GM23338 (cell line): ENCODE measurements at regions not wholly inside any gene's neighbourhood (a gene's known extent, or its start where the extent isn't known, plus 50 kb on each side); places are given as distances from the start of the nearest gene placed in this dataset.

Experiments used
- ATAC-seq: fragments of 200-7000 bp; cut with Tn5 transposase; 3 replicates; pipeline ENCODE4 v1.9.1; 2020
- DNase-seq: peaks from one replicate; pipeline ENCODE4 v3.0.0-alpha.2; 2015; ENCODE audit warnings: low spot score
- H2AFZ ChIP-seq: fragments of 200-600 bp; sonication (generic); 2 replicates; pipeline ENCODE4 v1.8.0; 2016; ENCODE audit warnings: antibody characterized with exemption, mild to moderate bottlenecking, moderate library complexity
- H3F3A ChIP-seq: fragments of 200-600 bp; sonication (generic); replicated peaks from 2 replicates; pipeline ENCODE4 v1.8.0; 2017; ENCODE audit warnings: antibody characterized with exemption, mixed run types, low read depth
- H3K27ac ChIP-seq: fragments of 200-600 bp; sonication (generic); 2 replicates; pipeline ENCODE4 v1.6.1; 2016; ENCODE audit warnings: low read depth
- H3K27me3 ChIP-seq: fragments of 200-600 bp; sonication (generic); 2 replicates; pipeline ENCODE4 v1.8.0; 2016; ENCODE audit warnings: mild to moderate bottlenecking, mixed run types, moderate library complexity; ENCODE audit not compliant: insufficient read depth
- H3K36me3 ChIP-seq: fragments of 200-600 bp; sonication (generic); 2 replicates; pipeline ENCODE4 v1.8.0; 2016; ENCODE audit warnings: mild to moderate bottlenecking; ENCODE audit not compliant: insufficient read depth
- H3K4me1 ChIP-seq: fragments of 200-600 bp; sonication (generic); 2 replicates; pipeline ENCODE4 v1.8.0; 2016; ENCODE audit warnings: mild to moderate bottlenecking, moderate library complexity; ENCODE audit not compliant: insufficient read depth
- H3K4me2 ChIP-seq: fragments of 200-600 bp; sonication (generic); 2 replicates; pipeline ENCODE4 v1.7.1; 2017; ENCODE audit warnings: mixed run types
- H3K4me3 ChIP-seq: fragments of 200-600 bp; sonication (generic); 2 replicates; pipeline ENCODE4 v1.6.1; 2016; ENCODE audit warnings: mixed run types
- H3K79me2 ChIP-seq: fragments of 200-600 bp; sonication (generic); replicated peaks from 2 replicates; pipeline ENCODE4 v1.8.0; 2017; ENCODE audit warnings: mild to moderate bottlenecking; ENCODE audit not compliant: insufficient read depth
- H3K9me2 ChIP-seq: fragments of 200-600 bp; sonication (generic); 2 replicates; pipeline ENCODE4 v1.8.0; 2017; ENCODE audit not compliant: insufficient read depth
- H4K20me1 ChIP-seq: fragments of 200-600 bp; sonication (generic); replicated peaks from 2 replicates; pipeline ENCODE4 v1.8.0; 2017; ENCODE audit warnings: mild to moderate bottlenecking; ENCODE audit not compliant: insufficient read depth
- H3K27ac Mint-ChIP-seq: 2 replicates; pipeline ENCODE4 v1.8.0; 2020; ENCODE audit warnings: inconsistent platforms, mild to moderate bottlenecking, moderate library complexity, mixed read lengths
- H3K27me3 Mint-ChIP-seq: 3 replicates; pipeline ENCODE4 v1.8.0; 2022; ENCODE audit warnings: low read depth, mild to moderate bottlenecking, moderate library complexity, mixed read lengths, inconsistent platforms; ENCODE audit not compliant: insufficient read depth, poor library complexity
- H3K36me3 Mint-ChIP-seq: 3 replicates; pipeline ENCODE4 v1.8.0; 2021; ENCODE audit warnings: low read depth, mild to moderate bottlenecking, inconsistent platforms, moderate library complexity, mixed read lengths
- H3K4me1 Mint-ChIP-seq: 3 replicates; pipeline ENCODE4 v1.8.0; 2020; ENCODE audit warnings: mild to moderate bottlenecking, inconsistent platforms, mixed read lengths
- H3K4me3 Mint-ChIP-seq: 3 replicates; pipeline ENCODE4 v1.8.0; 2021; ENCODE audit warnings: moderate library complexity, mild to moderate bottlenecking, inconsistent platforms, mixed read lengths
- H3K9me3 Mint-ChIP-seq: 3 replicates; pipeline ENCODE4 v1.8.0; 2020; ENCODE audit warnings: moderate library complexity, mild to moderate bottlenecking, inconsistent platforms, mixed read lengths
- CREB1 ChIP-seq: fragments of 250-450 bp; sonication (Bioruptor Pico); IDR thresholded peaks from 2 replicates; pipeline ENCODE4 v1.5.0; 2020; ENCODE audit warnings: low read depth, mild to moderate bottlenecking, moderate library complexity
- EZH2phosphoT487 ChIP-seq: fragments of 200-600 bp; sonication (generic); IDR thresholded peaks from one replicate; pipeline ENCODE4 v1.8.1; 2018; ENCODE audit warnings: antibody characterized with exemption; ENCODE audit not compliant: unreplicated experiment
- JUNB ChIP-seq: IDR thresholded peaks from one replicate; pipeline ENCODE4 v1.6.1; 2016; ENCODE audit warnings: antibody characterized with exemption; ENCODE audit not compliant: unreplicated experiment
- NANOG ChIP-seq: IDR thresholded peaks from 2 replicates; pipeline ENCODE4 v1.6.1; 2016; ENCODE audit warnings: antibody characterized with exemption, borderline replicate concordance
- POLR2AphosphoS5 ChIP-seq: IDR thresholded peaks from 2 replicates; pipeline ENCODE4 v1.6.1; 2016; ENCODE audit warnings: antibody characterized with exemption, low read depth
- TF ChIP-seq, protein P1 (sequence below): fragments of 250-450 bp; sonication (Bioruptor Pico); IDR thresholded peaks from 2 replicates; pipeline ENCODE4 v1.5.0; 2020; ENCODE audit warnings: mild to moderate bottlenecking, moderate library complexity

DNA sequence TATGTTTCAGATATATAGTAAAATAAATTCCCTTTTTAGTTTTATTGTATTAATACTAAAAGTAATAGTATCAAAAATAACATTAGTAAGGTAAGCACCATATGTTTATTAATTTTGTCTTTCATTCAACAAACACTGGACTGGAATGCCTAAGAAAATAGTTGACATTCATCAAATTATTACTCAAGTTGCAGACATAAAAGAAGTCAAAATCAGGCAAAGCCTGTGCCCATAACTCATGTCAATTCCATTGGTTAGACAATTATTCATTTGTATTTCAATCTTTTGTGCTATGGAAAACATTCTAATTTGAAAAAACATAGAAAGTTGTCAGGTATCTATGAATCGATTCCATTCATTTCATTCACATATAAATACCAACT lies 158.9 kb downstream of the CEMIP2 start:
- ATAC-seq, result no peak
- Mint-ChIP-seq H3K27ac (no peak overlapping the region), H3K4me3 (no peak overlapping the region), H3K9me3 (peaks cover 15% of the 10 kb centered on the region), H3K4me1 (peaks cover 13% of the 10 kb centered on the region), H3K36me3 (peaks cover 11% of the 10 kb centered on the region; the same call in 2 of the 3 replicates), H3K27me3 (peaks cover 10% of the 10 kb centered on the region)
- Histone ChIP-seq H3K9me2 (no peaks in the 10 kb centered on the region), H3K27me3 (no peaks in the 10 kb centered on the region), H3K27ac (peak overlapping the region; percentile 51), H3K4me1 (no peaks in the 10 kb centered on the region; the same call in none of the 2 replicates), H3K4me2 (no peak overlapping the region), H4K20me1 (no peaks in the 10 kb centered on the region), H3K79me2 (no peaks in the 10 kb centered on the region), H2AFZ (no peak overlapping the region), H3K4me3 (no peak overlapping the region), H3F3A (no peaks in the 10 kb centered on the region), H3K36me3 (peaks cover 7% of the 10 kb centered on the region)
- TF ChIP-seq EZH2phosphoT487 (no peak), POLR2AphosphoS5 (no peak)
- DNase-seq, result no peak

DNA sequence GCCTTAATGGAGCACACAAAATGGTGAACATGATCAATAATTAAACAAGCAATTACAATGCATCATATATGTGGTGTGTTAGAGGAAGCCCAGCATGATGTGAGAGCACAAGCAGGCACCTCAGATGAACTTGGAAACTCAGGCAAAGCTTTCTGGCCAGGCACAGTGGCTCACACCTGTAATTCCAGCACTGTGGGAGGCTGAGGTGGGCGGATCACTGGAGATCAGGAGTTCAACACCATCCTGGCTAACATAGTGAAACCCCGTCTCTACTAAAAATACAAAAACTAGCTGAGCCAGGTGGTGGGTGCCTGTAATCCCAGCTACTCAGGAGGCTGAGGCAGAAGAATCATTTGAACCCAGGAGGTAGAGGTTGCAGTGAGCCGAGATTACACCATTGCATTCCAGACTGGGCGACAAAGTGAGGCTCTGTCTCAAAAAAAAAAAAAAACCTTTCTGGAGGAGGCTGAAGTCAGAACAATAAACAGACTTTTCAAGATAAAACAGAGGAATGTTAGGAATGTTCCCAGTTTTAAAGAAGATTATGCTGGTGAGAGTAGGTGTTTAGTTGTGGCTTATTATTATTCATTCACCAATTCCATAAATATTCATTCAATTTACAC lies 159.4 kb downstream of the CEMIP2 start:
- H2AFZ ChIP-seq, result no peak overlapping the region
- ATAC-seq (peak; percentile 85), DNase-seq (peak; percentile 75)
- H3K4me3 ChIP-seq, result no peak overlapping the region
- H3K27ac ChIP-seq, result peak overlapping the region; percentile 89
- no peaks in the 10 kb centered on the region for H4K20me1 ChIP-seq
- no peaks in the 10 kb centered on the region for H3K27me3 ChIP-seq
- no peak overlapping the region for H3K4me2 ChIP-seq
- Mint-ChIP-seq H3K27ac (peak overlapping the region; percentile 92), H3K9me3 (peaks cover 15% of the 10 kb centered on the region), H3K36me3 (peaks cover 11% of the 10 kb centered on the region; the same call in 2 of the 3 replicates), H3K4me3 (no peak overlapping the region), H3K4me1 (peaks cover 13% of the 10 kb centered on the region), H3K27me3 (peaks cover 10% of the 10 kb centered on the region)
- no peaks in the 10 kb centered on the region for H3K79me2 ChIP-seq
- no peaks in the 10 kb centered on the region; the same call in none of the 2 replicates for H3K4me1 ChIP-seq
- H3F3A ChIP-seq, result no peaks in the 10 kb centered on the region
- peak; percentile 7; the same call in 1 of the 2 replicates for TF ChIP-seq NANOG
- TF ChIP-seq JUNB, result no peak
- 0 out of 2 replicates have a peak, but pooled peaks have one; percentile 19 for TF ChIP-seq CREB1 (CRISPR knock-in tag)
- TF ChIP-seq POLR2AphosphoS5, result no peak
- TF ChIP-seq, protein P1, sequence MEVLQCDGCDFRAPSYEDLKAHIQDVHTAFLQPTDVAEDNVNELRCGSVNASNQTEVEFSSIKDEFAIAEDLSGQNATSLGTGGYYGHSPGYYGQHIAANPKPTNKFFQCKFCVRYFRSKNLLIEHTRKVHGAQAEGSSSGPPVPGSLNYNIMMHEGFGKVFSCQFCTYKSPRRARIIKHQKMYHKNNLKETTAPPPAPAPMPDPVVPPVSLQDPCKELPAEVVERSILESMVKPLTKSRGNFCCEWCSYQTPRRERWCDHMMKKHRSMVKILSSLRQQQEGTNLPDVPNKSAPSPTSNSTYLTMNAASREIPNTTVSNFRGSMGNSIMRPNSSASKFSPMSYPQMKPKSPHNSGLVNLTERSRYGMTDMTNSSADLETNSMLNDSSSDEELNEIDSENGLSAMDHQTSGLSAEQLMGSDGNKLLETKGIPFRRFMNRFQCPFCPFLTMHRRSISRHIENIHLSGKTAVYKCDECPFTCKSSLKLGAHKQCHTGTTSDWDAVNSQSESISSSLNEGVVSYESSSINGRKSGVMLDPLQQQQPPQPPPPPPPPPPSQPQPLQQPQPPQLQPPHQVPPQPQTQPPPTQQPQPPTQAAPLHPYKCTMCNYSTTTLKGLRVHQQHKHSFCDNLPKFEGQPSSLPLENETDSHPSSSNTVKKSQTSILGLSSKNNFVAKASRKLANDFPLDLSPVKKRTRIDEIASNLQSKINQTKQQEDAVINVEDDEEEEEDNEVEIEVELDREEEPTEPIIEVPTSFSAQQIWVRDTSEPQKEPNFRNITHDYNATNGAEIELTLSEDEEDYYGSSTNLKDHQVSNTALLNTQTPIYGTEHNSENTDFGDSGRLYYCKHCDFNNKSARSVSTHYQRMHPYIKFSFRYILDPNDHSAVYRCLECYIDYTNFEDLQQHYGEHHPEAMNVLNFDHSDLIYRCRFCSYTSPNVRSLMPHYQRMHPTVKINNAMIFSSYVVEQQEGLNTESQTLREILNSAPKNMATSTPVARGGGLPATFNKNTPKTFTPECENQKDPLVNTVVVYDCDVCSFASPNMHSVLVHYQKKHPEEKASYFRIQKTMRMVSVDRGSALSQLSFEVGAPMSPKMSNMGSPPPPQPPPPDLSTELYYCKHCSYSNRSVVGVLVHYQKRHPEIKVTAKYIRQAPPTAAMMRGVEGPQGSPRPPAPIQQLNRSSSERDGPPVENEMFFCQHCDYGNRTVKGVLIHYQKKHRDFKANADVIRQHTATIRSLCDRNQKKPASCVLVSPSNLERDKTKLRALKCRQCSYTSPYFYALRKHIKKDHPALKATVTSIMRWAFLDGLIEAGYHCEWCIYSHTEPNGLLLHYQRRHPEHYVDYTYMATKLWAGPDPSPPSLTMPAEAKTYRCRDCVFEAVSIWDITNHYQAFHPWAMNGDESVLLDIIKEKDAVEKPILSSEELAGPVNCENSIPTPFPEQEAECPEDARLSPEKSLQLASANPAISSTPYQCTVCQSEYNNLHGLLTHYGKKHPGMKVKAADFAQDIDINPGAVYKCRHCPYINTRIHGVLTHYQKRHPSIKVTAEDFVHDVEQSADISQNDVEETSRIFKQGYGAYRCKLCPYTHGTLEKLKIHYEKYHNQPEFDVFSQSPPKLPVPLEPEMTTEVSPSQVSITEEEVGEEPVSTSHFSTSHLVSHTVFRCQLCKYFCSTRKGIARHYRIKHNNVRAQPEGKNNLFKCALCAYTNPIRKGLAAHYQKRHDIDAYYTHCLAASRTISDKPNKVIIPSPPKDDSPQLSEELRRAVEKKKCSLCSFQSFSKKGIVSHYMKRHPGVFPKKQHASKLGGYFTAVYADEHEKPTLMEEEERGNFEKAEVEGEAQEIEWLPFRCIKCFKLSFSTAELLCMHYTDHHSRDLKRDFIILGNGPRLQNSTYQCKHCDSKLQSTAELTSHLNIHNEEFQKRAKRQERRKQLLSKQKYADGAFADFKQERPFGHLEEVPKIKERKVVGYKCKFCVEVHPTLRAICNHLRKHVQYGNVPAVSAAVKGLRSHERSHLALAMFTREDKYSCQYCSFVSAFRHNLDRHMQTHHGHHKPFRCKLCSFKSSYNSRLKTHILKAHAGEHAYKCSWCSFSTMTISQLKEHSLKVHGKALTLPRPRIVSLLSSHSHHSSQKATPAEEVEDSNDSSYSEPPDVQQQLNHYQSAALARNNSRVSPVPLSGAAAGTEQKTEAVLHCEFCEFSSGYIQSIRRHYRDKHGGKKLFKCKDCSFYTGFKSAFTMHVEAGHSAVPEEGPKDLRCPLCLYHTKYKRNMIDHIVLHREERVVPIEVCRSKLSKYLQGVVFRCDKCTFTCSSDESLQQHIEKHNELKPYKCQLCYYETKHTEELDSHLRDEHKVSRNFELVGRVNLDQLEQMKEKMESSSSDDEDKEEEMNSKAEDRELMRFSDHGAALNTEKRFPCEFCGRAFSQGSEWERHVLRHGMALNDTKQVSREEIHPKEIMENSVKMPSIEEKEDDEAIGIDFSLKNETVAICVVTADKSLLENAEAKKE (CRISPR knock-in tag), result peak; percentile 34
- no peaks in the 10 kb centered on the region for H3K9me2 ChIP-seq
- H3K36me3 ChIP-seq, result peaks cover 7% of the 10 kb centered on the region
